HuH-7 (cell line): ENCODE measurements at regions not wholly inside any gene's neighbourhood (a gene's known extent, or its start where the extent isn't known, plus 50 kb on each side); places are given as distances from the start of the nearest gene placed in this dataset.
"Not testable (repeated sequence)": the region's sequence is repeated elsewhere in the genome, so short reads cannot be mapped to it uniquely, and the experiment has no call there.

Experiments used
- DNase-seq: peaks from one replicate; pipeline ENCODE4 v3.0.0; 2011; ENCODE audit warnings: low spot score

GRCh38 chr6:139990856-139991465 is 616.5 kb upstream of the CITED2 start:
- DNase-seq, result no peak

DNA sequence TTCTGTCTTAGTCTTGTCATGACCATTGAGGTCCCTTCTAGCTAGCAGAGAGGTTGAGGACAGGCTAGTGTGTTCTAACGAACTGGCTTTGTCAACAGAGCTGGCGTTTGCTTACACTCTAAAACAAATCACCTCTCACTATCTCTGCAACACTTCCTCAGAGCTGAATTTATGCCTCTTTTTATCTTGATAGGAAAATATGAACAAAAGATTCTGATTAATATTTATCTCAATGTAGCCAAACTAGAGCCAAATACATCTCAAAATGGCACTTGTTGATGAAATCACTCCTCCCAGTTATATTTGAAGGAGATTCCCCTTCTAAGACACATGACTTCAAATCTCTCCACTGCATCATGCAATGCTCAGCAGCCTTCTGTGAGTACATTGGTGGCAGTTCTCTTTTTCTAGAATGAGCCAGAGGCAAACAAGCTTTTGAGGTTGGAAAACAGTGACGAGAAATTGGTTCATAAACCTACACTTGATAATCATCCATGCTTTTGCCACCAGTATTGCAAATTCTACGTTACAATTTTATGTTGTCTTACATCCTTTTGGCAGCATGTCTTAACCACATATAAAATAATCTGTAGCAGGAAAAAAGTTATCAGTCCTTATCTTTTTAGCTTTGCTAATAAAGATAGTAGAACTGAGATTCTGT is 615.7 kb upstream of the CITED2 start:
- no peak for DNase-seq

GRCh38 chr6:139988685-139989084 is 614.2 kb upstream of the CITED2 start:
- DNase-seq, result no peak

- no peak for DNase-seq
Measured at GRCh38 chr6:139987091-139987490, 612.6 kb upstream of the CITED2 start.

DNA sequence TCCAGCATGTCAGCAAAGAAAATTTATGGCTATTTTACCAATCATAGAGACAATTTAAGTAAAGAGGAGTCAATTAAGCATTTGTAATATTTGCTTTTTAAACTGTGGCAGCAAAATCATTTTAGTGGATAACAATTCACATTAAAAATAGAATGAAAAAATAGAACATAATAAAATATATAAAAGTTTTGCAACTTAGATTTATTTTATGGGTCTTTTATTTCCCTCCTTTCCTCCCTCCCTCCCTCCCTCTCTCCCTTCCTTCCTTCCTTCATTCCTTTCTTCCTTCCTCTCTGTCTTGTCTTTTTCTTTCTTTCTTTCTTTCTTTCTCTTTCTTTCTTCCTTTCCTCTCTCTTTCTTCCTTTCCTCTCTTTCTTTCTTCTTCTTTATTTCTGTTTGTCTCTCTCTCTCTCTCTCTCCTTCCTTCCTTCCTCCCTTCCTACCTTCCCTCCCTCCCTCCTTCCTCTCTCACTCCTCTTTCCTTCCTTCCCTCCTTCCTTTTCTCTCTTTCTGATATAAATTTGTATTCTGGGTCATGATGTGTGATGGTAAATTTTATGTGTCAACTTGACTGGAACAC is 610.9 kb upstream of the CITED2 start:
- DNase-seq, result no peak

GRCh38 chr6:139984317-139984716 is 609.9 kb upstream of the CITED2 start:
- no peak for DNase-seq

DNA sequence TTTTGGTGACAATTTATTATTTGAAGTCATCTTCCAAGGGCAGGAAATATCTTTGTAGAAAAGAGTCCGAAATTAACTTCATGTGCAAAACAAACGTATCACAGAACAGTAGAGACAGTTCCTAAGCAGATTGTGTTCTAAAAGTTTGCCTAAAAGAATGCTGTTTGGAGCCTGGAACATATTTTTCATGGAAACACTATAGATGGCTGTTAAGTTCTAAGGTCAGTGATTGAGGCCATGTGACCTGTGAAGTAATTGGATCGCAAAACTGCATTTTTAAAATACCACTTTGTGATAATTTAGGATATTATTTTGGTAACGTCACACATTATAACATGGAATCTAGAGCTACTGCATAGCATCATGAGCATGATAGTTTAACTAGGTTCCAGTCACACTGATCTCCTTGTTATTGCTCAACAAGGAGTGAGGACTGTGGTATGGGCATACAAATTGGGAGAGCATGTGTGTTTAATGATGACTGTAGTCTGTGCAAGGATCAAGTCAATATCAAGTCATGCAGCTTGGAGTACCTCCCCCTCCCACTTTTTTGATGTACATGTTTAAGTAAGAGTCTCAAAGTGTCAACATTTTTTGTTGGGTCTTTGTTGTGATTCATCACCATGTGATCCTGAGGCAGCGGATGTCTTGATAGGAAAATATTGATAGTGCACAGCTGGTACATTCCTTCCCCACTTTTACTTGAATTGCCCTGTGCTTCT is 609.3 kb upstream of the CITED2 start:
- DNase-seq, result no peak

GRCh38 chr6:139982652-139983295 is 608.3 kb upstream of the CITED2 start:
- DNase-seq, result no peak

DNA sequence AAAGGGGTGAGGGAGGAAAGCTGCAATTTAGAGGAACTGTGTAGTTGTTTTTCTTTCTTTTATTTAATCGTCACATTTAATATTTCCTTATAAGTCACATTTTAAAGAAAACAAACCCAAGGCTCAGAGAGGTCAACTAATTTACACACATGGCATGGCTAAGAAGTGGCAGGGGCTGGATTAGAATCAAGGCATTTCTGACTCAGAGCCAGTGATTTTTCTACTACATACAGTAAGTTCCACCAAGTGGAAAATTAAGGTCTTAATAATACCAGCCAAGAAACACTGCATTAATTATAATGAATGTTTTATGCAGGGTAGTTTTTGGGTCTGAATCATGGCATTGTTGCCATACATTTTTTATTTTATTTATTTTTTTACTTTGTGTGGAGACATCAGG is 607.7 kb upstream of the CITED2 start:
- no peak for DNase-seq

DNA sequence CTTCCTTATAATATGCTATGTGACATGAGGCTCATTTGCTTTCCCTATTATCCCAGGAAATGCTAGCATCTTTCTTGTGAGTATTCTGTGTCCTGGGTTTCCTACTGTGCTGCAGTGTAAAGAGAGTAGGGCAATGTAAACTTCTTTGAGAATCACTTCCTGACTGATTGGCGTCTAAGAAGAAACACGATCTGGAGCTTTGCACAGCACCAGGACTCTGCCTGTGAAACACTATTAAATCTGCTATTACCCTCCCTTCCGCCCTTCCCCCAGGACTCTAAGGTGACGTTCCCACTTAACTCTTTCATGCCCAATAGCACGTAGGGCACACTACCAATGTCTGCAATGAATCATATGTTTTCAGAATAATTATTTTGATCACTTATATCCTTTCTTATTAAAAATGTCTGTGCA is 607.3 kb upstream of the CITED2 start:
- DNase-seq, result no peak

GRCh38 chr6:139981066-139981624 is 606.7 kb upstream of the CITED2 start:
- no peak for DNase-seq

DNA sequence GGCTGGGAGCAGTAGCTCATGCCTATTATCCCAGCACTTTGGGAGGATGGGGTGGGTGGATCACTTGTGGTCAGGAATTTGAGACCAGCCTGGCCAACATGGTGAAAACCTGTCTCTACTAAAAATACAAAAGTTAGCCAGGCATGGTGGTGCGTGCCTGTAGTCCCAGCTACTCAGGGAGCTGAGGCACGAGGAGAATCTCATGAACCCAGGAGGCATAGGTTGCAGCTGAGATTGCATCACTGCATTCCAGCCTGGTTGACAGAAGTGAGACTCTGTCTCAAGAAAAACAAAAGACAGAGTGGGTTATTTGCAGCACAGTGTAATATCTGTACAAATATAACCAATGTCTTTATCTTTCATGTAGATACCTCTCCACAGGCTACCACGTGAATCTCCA is 606.2 kb upstream of the CITED2 start:
- DNase-seq, result not testable (repeated sequence)

DNA sequence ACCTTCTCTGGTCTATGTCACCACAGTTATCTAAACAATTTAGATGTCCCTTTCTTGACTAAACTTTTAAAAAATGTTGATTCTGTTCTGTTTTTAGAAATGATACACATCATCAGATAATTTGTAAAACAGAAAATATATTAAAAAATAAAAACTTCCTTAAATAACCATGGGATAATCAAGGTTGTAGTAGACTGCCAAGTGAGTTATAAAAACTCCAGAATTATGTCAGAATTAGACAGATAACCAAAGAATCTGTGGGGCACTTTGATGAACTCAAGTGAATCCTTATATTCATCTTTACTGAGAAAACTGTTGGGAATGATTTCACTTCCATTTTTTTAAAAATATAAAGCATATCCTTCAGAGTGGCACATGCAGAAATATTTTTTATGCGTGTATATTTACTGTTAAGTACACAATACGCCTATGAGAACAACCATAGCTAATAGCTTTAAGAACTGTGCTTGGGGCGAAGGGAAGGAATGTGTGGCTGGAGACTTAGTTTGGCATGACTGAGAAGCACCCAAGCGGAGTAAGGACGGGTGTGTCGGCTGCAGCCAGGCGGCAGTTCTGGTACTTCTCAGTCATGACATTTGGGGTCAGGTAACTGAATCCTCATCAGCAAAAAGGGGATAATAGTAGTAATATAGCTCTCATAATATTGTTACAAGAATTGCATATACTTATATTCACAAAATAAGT is 604.7 kb upstream of the CITED2 start:
- DNase-seq, result no peak

DNA sequence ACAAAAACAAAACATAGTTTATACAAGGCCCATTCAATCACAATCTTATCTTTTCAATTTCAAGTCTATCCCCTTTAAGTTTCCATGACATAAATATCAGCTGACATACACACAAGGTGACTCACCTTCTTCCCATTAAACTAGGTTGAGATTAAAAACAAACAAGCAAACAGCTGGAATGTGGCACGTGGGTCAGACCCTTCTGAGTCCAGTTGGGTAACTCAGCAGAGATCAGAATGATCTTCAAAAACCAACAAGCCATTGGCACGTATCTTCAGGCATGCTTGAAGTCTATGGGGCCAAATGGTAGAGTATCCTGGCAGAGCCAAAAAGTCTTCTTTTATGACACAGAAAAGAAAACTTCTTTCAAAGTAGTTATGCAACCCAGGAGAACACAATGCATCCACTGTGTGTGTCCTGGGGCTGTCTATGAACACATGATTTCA is 603.5 kb upstream of the CITED2 start:
- no peak for DNase-seq

GRCh38 chr6:139973669-139974344 is 599.4 kb upstream of the CITED2 start:
- no peak for DNase-seq

DNA sequence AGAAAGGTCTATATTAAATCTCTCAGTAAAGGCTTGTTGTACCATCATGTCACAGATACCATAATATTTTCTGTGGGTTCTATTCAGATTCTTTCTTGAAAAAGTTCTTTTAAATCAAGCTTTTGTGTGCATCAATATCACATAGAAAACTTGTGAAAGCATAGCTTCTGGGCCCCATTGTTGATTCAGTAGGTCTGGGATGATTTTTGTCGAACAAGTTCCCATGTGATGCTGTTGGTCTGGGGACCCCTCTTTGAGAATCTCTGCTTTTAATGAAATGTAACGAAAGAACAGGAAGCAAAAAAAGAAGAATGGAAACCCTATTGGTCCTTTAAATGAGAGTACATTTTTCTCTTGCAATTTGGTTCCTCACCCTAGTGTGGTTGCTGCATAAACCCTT is 597.7 kb upstream of the CITED2 start:
- no peak for DNase-seq

DNA sequence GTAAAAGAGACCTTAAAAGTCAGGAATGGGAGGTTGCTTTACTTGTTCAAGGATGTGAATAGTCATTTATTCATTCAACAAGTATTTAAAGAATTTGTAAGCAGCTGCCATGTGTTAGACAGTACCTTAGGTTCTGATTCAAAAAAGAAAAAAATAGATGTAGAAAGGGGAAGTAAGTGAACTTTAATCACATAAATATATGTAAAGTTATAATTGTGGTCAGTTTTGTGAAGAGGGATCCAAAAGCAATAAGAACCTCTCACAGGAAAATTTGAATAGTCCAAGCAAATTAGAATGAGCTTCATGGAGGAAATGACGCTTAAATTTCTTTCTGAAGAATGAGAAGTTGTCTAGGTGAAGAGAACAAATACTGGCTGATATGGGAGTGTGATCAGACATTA is 596.1 kb upstream of the CITED2 start:
- no peak for DNase-seq

GRCh38 chr6:139967497-139967896 is 593.0 kb upstream of the CITED2 start:
- DNase-seq, result no peak

DNA sequence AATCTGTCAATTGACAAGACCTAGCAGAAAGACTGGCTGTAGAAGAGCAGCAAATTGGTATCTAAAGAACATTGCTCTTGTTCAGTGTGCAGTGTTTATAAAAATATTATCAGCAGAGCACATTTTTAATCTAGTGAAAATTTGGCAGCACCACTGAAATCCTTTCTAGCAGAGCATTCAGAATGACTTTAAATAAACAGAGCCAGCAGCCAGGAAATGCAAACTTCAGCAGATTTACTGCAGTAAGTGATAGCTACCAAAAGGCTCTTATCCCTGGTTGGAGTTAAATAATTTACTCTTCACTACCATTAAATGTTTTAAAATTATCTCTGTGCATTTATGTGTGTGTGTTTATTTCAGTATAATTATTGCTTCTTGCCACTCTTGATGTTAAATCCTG is 590.9 kb upstream of the CITED2 start:
- no peak for DNase-seq

- no peak for DNase-seq
Measured at GRCh38 chr6:139964737-139965136, 590.3 kb upstream of the CITED2 start.
